A673 (cell line): ENCODE measurements at regions not wholly inside any gene's neighbourhood (a gene's known extent, or its start where the extent isn't known, plus 50 kb on each side); places are given as distances from the start of the nearest gene placed in this dataset.

Source experiments
- EZH2 ChIP-seq: fragments of 200-600 bp; sonication (generic); IDR thresholded peaks from 2 replicates; pipeline ENCODE4 v1.6.1; 2017; ENCODE audit warnings: borderline replicate concordance, low read depth, mild to moderate bottlenecking, mixed read lengths, antibody characterized with exemption, low read length; ENCODE audit not compliant: poor library complexity, severe bottlenecking
- TF ChIP-seq, protein P1 (sequence below): fragments of 300-800, 200-600 bp; sonication (generic); conservative IDR thresholded peaks from 2 replicates; pipeline ENCODE4 v1.5.1; 2017; ENCODE audit warnings: low read depth, mild to moderate bottlenecking, antibody characterized with exemption, low read length, moderate library complexity, mixed read lengths

DNA sequence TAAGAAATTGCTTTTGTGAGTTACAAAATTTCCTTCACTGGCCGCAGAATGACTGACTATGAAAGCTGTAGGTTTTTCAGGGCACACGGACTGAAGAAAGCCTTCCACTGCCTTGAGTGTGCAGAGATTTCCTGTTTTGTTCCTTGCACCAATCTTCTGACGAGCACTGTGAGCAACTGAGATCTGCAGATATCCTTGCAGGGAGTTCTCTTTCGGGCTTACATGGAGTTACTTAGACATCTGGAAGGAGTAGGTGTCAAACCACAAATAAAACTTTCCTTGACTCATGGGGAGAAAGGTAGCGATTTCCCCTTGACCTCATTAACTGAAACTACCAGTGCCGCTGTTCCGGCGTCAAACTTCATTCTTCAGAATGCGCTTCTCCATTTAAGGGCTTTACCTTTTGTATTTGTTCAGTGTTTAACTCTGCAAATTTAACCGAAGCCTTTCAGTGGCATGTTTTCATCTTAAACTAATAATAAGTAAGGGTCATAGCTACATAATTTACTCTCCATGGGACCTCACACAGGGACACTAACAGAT is 1175.3 kb downstream of the GATA3 start:
- no peak for TF ChIP-seq EZH2
- TF ChIP-seq, protein P1, sequence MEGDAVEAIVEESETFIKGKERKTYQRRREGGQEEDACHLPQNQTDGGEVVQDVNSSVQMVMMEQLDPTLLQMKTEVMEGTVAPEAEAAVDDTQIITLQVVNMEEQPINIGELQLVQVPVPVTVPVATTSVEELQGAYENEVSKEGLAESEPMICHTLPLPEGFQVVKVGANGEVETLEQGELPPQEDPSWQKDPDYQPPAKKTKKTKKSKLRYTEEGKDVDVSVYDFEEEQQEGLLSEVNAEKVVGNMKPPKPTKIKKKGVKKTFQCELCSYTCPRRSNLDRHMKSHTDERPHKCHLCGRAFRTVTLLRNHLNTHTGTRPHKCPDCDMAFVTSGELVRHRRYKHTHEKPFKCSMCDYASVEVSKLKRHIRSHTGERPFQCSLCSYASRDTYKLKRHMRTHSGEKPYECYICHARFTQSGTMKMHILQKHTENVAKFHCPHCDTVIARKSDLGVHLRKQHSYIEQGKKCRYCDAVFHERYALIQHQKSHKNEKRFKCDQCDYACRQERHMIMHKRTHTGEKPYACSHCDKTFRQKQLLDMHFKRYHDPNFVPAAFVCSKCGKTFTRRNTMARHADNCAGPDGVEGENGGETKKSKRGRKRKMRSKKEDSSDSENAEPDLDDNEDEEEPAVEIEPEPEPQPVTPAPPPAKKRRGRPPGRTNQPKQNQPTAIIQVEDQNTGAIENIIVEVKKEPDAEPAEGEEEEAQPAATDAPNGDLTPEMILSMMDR, result no peak
